Stimulated activated CD4-positive, alpha-beta T cell treated with anti-CD3 and anti-CD28 coated beads, Interleukin-2, amount 100 ng/mL, for 48 hours (primary cell): ENCODE measurements at regions not wholly inside any gene's neighbourhood (a gene's known extent, or its start where the extent isn't known, plus 50 kb on each side); places are given as distances from the start of the nearest gene placed in this dataset.

ENCODE experiments used
- DNase-seq, 2 donors: peaks; one replicate each; pipeline ENCODE4 v3.0.0-alpha.2; 2020

- no peak for DNase-seq
Measured at GRCh38 chr4:160772668-160773067, 1391.1 kb downstream of the FSTL5 start.

- no peak for DNase-seq
Measured at GRCh38 chr4:160795216-160795615, 1368.6 kb downstream of the FSTL5 start.

- no peak for DNase-seq
Measured at GRCh38 chr4:160808174-160808573, 1355.6 kb downstream of the FSTL5 start.

GRCh38 chr4:160809576-160809975 is 1354.2 kb downstream of the FSTL5 start:
- DNase-seq = no peak

- no peak for DNase-seq
Measured at GRCh38 chr4:160810424-160810823, 1353.4 kb downstream of the FSTL5 start.

- DNase-seq = no peak
Measured at GRCh38 chr4:160810941-160811340, 1352.9 kb downstream of the FSTL5 start.

- no peak for DNase-seq
Measured at GRCh38 chr4:160811956-160812355, 1351.8 kb downstream of the FSTL5 start.

GRCh38 chr4:160814726-160815125 is 1349.1 kb downstream of the FSTL5 start:
- no peak for DNase-seq

GRCh38 chr4:160818571-160818970 is 1345.2 kb downstream of the FSTL5 start:
- DNase-seq = no peak

- DNase-seq = no peak
Measured at GRCh38 chr4:160819791-160820190, 1344.0 kb downstream of the FSTL5 start.

- DNase-seq = no peak
Measured at GRCh38 chr4:160824481-160824880, 1339.3 kb downstream of the FSTL5 start.

- no peak for DNase-seq
Measured at GRCh38 chr4:160825644-160826338, 1338.0 kb downstream of the FSTL5 start.

- DNase-seq = no peak
Measured at GRCh38 chr4:160826339-160826679, 1337.5 kb downstream of the FSTL5 start.

- no peak for DNase-seq
Measured at GRCh38 chr4:160831165-160831922, 1332.5 kb downstream of the FSTL5 start.

- no peak for DNase-seq
Measured at GRCh38 chr4:160835789-160836188, 1328.0 kb downstream of the FSTL5 start.

- no peak for DNase-seq
Measured at GRCh38 chr4:160836431-160836830, 1327.4 kb downstream of the FSTL5 start.

GRCh38 chr4:160846121-160846520 is 1317.7 kb downstream of the FSTL5 start:
- no peak for DNase-seq

- no peak for DNase-seq
Measured at GRCh38 chr4:160847228-160847627, 1316.6 kb downstream of the FSTL5 start.

- DNase-seq = no peak
Measured at GRCh38 chr4:160848489-160848888, 1315.3 kb downstream of the FSTL5 start.

- DNase-seq = no peak
Measured at GRCh38 chr4:160848901-160849760, 1314.7 kb downstream of the FSTL5 start.

- DNase-seq = no peak
Measured at GRCh38 chr4:160864253-160864652, 1299.5 kb downstream of the FSTL5 start.

- no peak for DNase-seq
Measured at GRCh38 chr4:160869899-160870298, 1293.9 kb downstream of the FSTL5 start.

GRCh38 chr4:160872491-160872890 is 1291.3 kb downstream of the FSTL5 start:
- no peak for DNase-seq
